SK-N-SH treated with all-trans-retinoic acid at 6 μM for 48 hours (cell line): ENCODE measurements at regions not wholly inside any gene's neighbourhood (a gene's known extent, or its start where the extent isn't known, plus 50 kb on each side); places are given as distances from the start of the nearest gene placed in this dataset.

Experiments
- ATAC-seq: fragments of 200-7000 bp; cut with Tn5 transposase; 3 replicates; pipeline ENCODE4 v1.9.1; 2020; ENCODE audit warnings: mild to moderate bottlenecking, moderate library complexity
- ARNTL ChIP-seq: fragments of 450-650 bp; formaldehyde crosslinking; IDR thresholded peaks from 2 replicates; pipeline ENCODE4 v1.5.0; 2020; ENCODE audit warnings: low read depth, mild to moderate bottlenecking, moderate library complexity, borderline replicate concordance
- BACH2 ChIP-seq: fragments of 250-450 bp; sonication (Bioruptor Pico); IDR thresholded peaks from 2 replicates; pipeline ENCODE4 v1.9.0; 2021; ENCODE audit warnings: mild to moderate bottlenecking, borderline replicate concordance
- CSDC2 ChIP-seq: fragments of 250-450 bp; sonication (Bioruptor Pico); IDR thresholded peaks from 2 replicates; pipeline ENCODE4 v1.5.0; 2020; ENCODE audit warnings: mild to moderate bottlenecking, moderate library complexity
- CSRNP3 ChIP-seq: fragments of 250-450 bp; sonication (Bioruptor Pico); IDR thresholded peaks from 2 replicates; pipeline ENCODE4 v1.5.1; 2021; ENCODE audit warnings: mild to moderate bottlenecking, moderate library complexity
- ESRRG ChIP-seq: fragments of 250-450 bp; sonication (Bioruptor Pico); IDR thresholded peaks from 2 replicates; pipeline ENCODE4 v1.6.1; 2021; ENCODE audit warnings: mild to moderate bottlenecking
- GLIS3 ChIP-seq: fragments of 250-450 bp; sonication (Bioruptor Pico); IDR thresholded peaks from 2 replicates; pipeline ENCODE4 v1.5.0; 2020; ENCODE audit warnings: mild to moderate bottlenecking, moderate library complexity
- ISL1 ChIP-seq: fragments of 250-450 bp; sonication (Bioruptor Pico); IDR thresholded peaks from 2 replicates; pipeline ENCODE4 v2.1.2; 2022; ENCODE audit warnings: mild to moderate bottlenecking, moderate library complexity
- OSR1 ChIP-seq: fragments of 250-450 bp; sonication (Bioruptor Pico); IDR thresholded peaks from 2 replicates; pipeline ENCODE4 v1.8.0; 2022; ENCODE audit warnings: moderate library complexity, mild to moderate bottlenecking, inconsistent platforms
- POU6F1 ChIP-seq: fragments of 250-450 bp; sonication (Bioruptor Pico); IDR thresholded peaks from 2 replicates; pipeline ENCODE4 v1.8.0; 2021; ENCODE audit warnings: low read depth, mild to moderate bottlenecking, moderate library complexity, borderline replicate concordance
- PPARA ChIP-seq: fragments of 250-450 bp; sonication (Bioruptor Pico); IDR thresholded peaks from 2 replicates; pipeline ENCODE4 v1.5.0; 2020; ENCODE audit warnings: mild to moderate bottlenecking, borderline replicate concordance
- TSHZ2 ChIP-seq: fragments of 250-450 bp; sonication (Bioruptor Pico); IDR thresholded peaks from 2 replicates; pipeline ENCODE4 v1.5.0; 2020; ENCODE audit warnings: mild to moderate bottlenecking, moderate library complexity
- ZC3H10 ChIP-seq: fragments of 250-450 bp; sonication (Bioruptor Pico); IDR thresholded peaks from 2 replicates; pipeline ENCODE4 v1.5.1; 2021; ENCODE audit warnings: mild to moderate bottlenecking, moderate library complexity
- ZFP3 ChIP-seq: fragments of 250-450 bp; sonication (Bioruptor Pico); IDR thresholded peaks from 2 replicates; pipeline ENCODE4 v1.5.0; 2020; ENCODE audit warnings: mild to moderate bottlenecking, moderate library complexity
- ZFP30 ChIP-seq: fragments of 450-650 bp; formaldehyde crosslinking; IDR thresholded peaks from 2 replicates; pipeline ENCODE4 v1.5.0; 2022; ENCODE audit warnings: mild to moderate bottlenecking, moderate library complexity
- ZNF565 ChIP-seq: fragments of 450-650 bp; formaldehyde crosslinking; conservative IDR thresholded peaks from 2 replicates; pipeline ENCODE4 v1.5.0; 2020; ENCODE audit warnings: low read depth, mild to moderate bottlenecking, moderate library complexity
- ZNF70 ChIP-seq: fragments of 450-650 bp; formaldehyde crosslinking; IDR thresholded peaks from 2 replicates; pipeline ENCODE4 v1.5.0; 2020; ENCODE audit warnings: mild to moderate bottlenecking, moderate library complexity
- ZNF8 ChIP-seq: fragments of 450-650 bp; formaldehyde crosslinking; IDR thresholded peaks from 2 replicates; pipeline ENCODE4 v1.5.0; 2020; ENCODE audit warnings: mild to moderate bottlenecking, moderate library complexity

- TF ChIP-seq TSHZ2 (CRISPR knock-in tag) (no peak), PPARA (CRISPR knock-in tag) (no peak), CSRNP3 (CRISPR knock-in tag) (no peak), ZC3H10 (CRISPR knock-in tag) (no peak), ARNTL (CRISPR knock-in tag) (no peak), ZNF565 (CRISPR knock-in tag) (no peak), POU6F1 (CRISPR knock-in tag) (no peak), ZFP30 (CRISPR knock-in tag) (no peak)
These were observed 1192.4 kb upstream of the CITED2 start (continued) for GRCh38 chr6:140566781-140567277.

GRCh38 chr6:140563728-140564127, 1189.3 kb upstream of the CITED2 start:
- no peak for TF ChIP-seq ZNF70 (CRISPR knock-in tag)
- no peak for ATAC-seq

GRCh38 chr6:140561701-140562100, 1187.3 kb upstream of the CITED2 start:
- no peak for TF ChIP-seq CSRNP3 (CRISPR knock-in tag)
- TF ChIP-seq ZNF565 (CRISPR knock-in tag), result no peak
- no peak for TF ChIP-seq ARNTL (CRISPR knock-in tag)
- TF ChIP-seq ZNF8, result no peak
- TF ChIP-seq ZFP3 (CRISPR knock-in tag), result no peak
- TF ChIP-seq POU6F1 (CRISPR knock-in tag), result no peak
- no peak for TF ChIP-seq BACH2 (CRISPR knock-in tag)
- TF ChIP-seq ISL1 (CRISPR knock-in tag), result no peak
- TF ChIP-seq ESRRG (CRISPR knock-in tag), result no peak
- no peak for TF ChIP-seq PPARA (CRISPR knock-in tag)
- TF ChIP-seq OSR1 (CRISPR knock-in tag), result no peak
- no peak for ATAC-seq

GRCh38 chr6:140560671-140561070, 1186.2 kb upstream of the CITED2 start:
- no peak for ATAC-seq

More at GRCh38 chr6:140560671-140561070, 1186.2 kb upstream of the CITED2 start:
- TF ChIP-seq PPARA (CRISPR knock-in tag) (no peak), ZC3H10 (CRISPR knock-in tag) (no peak), CSRNP3 (CRISPR knock-in tag) (no peak), ZNF565 (CRISPR knock-in tag) (no peak), GLIS3 (CRISPR knock-in tag) (no peak), CSDC2 (CRISPR knock-in tag) (no peak), ZFP3 (CRISPR knock-in tag) (no peak), POU6F1 (CRISPR knock-in tag) (no peak), ZFP30 (CRISPR knock-in tag) (no peak)
